Adipocyte (in vitro differentiated cells): ENCODE measurements at regions not wholly inside any gene's neighbourhood (a gene's known extent, or its start where the extent isn't known, plus 50 kb on each side); places are given as distances from the start of the nearest gene placed in this dataset.
A peak's percentile ranks its signal among the peaks of the same experiment; 100 is the strongest.

Experiments used
- DNase-seq: peaks from one replicate; pipeline ENCODE4 v3.0.0-alpha.2; 2015; ENCODE audit warnings: low read depth
- H3K27me3 ChIP-seq: replicated peaks from 2 replicates; pipeline ENCODE4 v1.7.0; 2013; ENCODE audit warnings: mild to moderate bottlenecking, low read length, moderate library complexity; ENCODE audit not compliant: control insufficient read depth, insufficient read depth
- H3K36me3 ChIP-seq: 2 replicates; pipeline ENCODE4 v1.7.0; 2013; ENCODE audit warnings: low read length, mild to moderate bottlenecking, moderate library complexity; ENCODE audit not compliant: control insufficient read depth, insufficient read depth, severe bottlenecking
- H3K4me1 ChIP-seq: 2 replicates; pipeline ENCODE4 v1.7.0; 2013; ENCODE audit warnings: mild to moderate bottlenecking, low read length, moderate library complexity; ENCODE audit not compliant: control insufficient read depth, insufficient read depth
- H3K4me3 ChIP-seq: 2 replicates; pipeline ENCODE4 v1.7.0; 2013; ENCODE audit warnings: mild to moderate bottlenecking, low read length, moderate library complexity
- H3K9ac ChIP-seq: 2 replicates; pipeline ENCODE4 v1.7.0; 2013; ENCODE audit warnings: mild to moderate bottlenecking, low read length, moderate library complexity
- H3K9me3 ChIP-seq: 2 replicates; pipeline ENCODE4 v1.7.0; 2013; ENCODE audit warnings: mild to moderate bottlenecking, low read length, moderate library complexity; ENCODE audit not compliant: control insufficient read depth

DNA sequence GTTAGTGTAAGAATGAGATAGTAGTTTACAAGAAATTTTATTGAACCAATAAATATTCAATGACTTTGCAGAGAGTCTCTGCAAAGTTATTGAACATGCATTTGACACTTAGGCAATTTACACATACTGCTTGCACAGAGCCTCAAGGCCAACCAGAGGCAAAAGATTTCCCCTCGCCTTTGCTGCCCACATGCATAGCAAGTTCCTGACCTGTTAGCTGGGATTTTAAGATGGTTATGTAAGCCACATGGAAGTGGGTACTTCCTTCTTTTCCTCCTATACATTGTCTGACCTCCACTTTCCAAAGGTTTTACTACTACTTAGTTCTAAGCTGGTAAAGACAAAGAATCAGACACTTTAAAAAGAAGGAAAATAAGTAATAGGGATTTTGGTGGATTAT, 430.1 kb upstream of the FRG1 start:
- no peaks in the 10 kb centered on the region for H3K36me3 ChIP-seq
- H3K27me3 ChIP-seq, result no peaks in the 10 kb centered on the region
- H3K4me3 ChIP-seq, result no peak overlapping the region
- H3K4me1 ChIP-seq, result no peaks in the 10 kb centered on the region
- no peak overlapping the region for H3K9ac ChIP-seq
- DNase-seq, result no peak
- no peaks in the 10 kb centered on the region for H3K9me3 ChIP-seq

- no peaks in the 10 kb centered on the region for H3K27me3 ChIP-seq
- no peaks in the 10 kb centered on the region for H3K4me1 ChIP-seq
- no peaks in the 10 kb centered on the region for H3K36me3 ChIP-seq
- H3K9ac ChIP-seq, result no peak overlapping the region
- H3K9me3 ChIP-seq, result no peaks in the 10 kb centered on the region
- no peak overlapping the region for H3K4me3 ChIP-seq
- no peak for DNase-seq
Measured at GRCh38 chr4:189511581-189511980, 429.1 kb upstream of the FRG1 start.

- Histone ChIP-seq H3K27me3 (no peaks in the 10 kb centered on the region), H3K4me3 (no peak overlapping the region), H3K9ac (no peak overlapping the region), H3K4me1 (no peaks in the 10 kb centered on the region), H3K9me3 (no peaks in the 10 kb centered on the region), H3K36me3 (no peaks in the 10 kb centered on the region)
- no peak for DNase-seq
Measured at GRCh38 chr4:189513421-189513820, 427.3 kb upstream of the FRG1 start.

DNA sequence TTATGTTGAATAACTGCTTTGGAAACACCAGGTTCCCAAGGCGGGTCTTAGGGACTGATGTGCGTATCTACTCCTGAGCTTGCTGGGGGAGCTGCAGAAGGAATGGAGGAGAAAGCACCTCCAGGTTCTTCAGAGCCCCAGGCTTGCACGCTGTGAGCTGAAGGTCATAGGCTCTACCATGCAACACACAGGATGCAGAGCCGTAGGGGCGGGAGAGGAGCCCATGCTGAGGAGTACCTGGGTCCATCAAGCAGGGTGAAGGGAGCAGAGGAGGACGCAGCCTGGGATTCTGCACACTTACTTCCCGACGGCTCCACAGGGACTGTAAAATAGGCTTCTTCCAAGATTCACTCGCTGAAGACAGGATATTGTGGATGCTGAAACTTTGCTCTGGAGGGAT, 426.5 kb upstream of the FRG1 start:
- H3K4me3 ChIP-seq, result no peak overlapping the region
- no peaks in the 10 kb centered on the region for H3K4me1 ChIP-seq
- H3K9me3 ChIP-seq, result no peaks in the 10 kb centered on the region

DNA sequence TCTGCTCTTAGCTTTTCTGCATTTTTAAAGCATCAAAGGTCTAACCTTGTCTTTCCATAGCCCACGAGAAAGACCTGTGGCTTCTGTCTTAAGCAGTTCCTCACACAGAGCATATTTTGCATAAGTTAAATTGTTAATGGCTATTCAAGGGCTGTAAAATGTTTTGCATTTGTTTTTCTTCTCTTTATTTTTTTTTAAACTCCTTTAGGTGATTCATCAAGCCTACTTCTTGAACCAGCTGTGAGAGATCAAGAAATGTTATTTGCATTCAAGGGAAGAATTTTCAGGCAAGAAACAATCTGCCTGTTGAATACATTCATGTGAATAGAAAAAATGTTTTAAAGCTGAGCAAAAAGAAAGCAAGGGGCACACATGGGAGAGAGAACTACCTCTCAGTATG, 423.8 kb upstream of the FRG1 start:
- DNase-seq, result no peak
- Histone ChIP-seq H3K4me1 (no peaks in the 10 kb centered on the region), H3K9ac (no peak overlapping the region), H3K9me3 (no peaks in the 10 kb centered on the region), H3K4me3 (no peak overlapping the region), H3K27me3 (no peaks in the 10 kb centered on the region), H3K36me3 (no peaks in the 10 kb centered on the region)

More for the DNA sequence above, 426.5 kb upstream of the FRG1 start:
- Histone ChIP-seq H3K27me3 (no peaks in the 10 kb centered on the region), H3K36me3 (no peaks in the 10 kb centered on the region), H3K9ac (no peak overlapping the region)
- DNase-seq, result no peak

DNA sequence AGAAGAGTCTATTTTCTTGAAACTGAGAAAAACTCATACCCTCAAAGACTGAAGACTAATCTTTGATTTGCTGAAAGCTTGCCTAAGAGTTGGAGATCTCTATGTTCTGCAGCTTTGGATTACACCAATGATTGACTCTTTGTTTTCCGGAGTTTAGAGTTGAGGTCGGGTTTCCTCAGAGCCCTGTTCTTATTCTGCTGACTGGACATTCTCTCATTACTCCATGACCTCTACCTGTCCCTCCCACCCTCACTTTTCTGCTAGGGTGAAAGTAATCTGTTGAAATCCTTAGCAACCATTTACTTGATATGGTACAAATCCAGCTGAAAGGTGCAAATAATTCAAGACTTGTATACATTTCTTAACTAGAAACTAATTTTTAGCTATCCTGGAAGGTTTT, 421.5 kb upstream of the FRG1 start:
- DNase-seq, result no peak
- Histone ChIP-seq H3K4me3 (no peak overlapping the region), H3K36me3 (no peaks in the 10 kb centered on the region), H3K27me3 (no peaks in the 10 kb centered on the region), H3K9ac (no peak overlapping the region), H3K9me3 (peaks cover 7% of the 10 kb centered on the region), H3K4me1 (no peaks in the 10 kb centered on the region)

DNA sequence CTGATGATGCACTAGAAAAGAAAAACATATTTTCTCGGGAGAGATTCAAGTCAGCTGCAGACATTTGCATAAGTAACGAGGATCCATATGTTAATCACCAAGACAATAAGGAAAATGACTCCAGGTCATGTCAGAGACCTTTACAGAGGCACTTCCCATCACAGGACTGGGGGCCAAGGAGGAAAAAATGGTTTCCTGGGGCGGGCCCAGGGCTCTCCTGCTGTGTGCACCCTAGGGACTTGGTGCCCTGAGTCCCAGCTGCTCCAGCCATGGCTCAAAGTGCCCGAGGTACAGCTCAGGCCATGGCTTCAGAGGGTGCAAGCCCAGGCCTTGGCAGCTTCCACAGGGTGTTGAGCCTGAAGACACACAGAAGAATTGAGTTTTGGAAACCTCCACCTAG, 415.4 kb upstream of the FRG1 start:
- no peak for DNase-seq
- Histone ChIP-seq H3K4me3 (no peak overlapping the region), H3K36me3 (no peaks in the 10 kb centered on the region), H3K27me3 (no peaks in the 10 kb centered on the region), H3K4me1 (no peaks in the 10 kb centered on the region), H3K9ac (no peak overlapping the region), H3K9me3 (peaks cover 17% of the 10 kb centered on the region)

GRCh38 chr4:189530848-189531247, 409.8 kb upstream of the FRG1 start:
- DNase-seq, result no peak

GRCh38 chr4:189533603-189534002, 407.1 kb upstream of the FRG1 start:
- no peaks in the 10 kb centered on the region for H3K4me1 ChIP-seq
- peak; percentile 4 for DNase-seq
- H3K9ac ChIP-seq, result no peak overlapping the region
- H3K9me3 ChIP-seq, result peaks cover 36% of the 10 kb centered on the region
- H3K27me3 ChIP-seq, result no peaks in the 10 kb centered on the region
- no peaks in the 10 kb centered on the region for H3K36me3 ChIP-seq
- H3K4me3 ChIP-seq, result no peak overlapping the region

More at GRCh38 chr4:189530848-189531247, 409.8 kb upstream of the FRG1 start:
- no peak overlapping the region for H3K9ac ChIP-seq
- no peaks in the 10 kb centered on the region for H3K27me3 ChIP-seq
- H3K36me3 ChIP-seq, result no peaks in the 10 kb centered on the region
- no peak overlapping the region for H3K4me3 ChIP-seq
- peaks cover 41% of the 10 kb centered on the region for H3K9me3 ChIP-seq
- H3K4me1 ChIP-seq, result no peaks in the 10 kb centered on the region

DNA sequence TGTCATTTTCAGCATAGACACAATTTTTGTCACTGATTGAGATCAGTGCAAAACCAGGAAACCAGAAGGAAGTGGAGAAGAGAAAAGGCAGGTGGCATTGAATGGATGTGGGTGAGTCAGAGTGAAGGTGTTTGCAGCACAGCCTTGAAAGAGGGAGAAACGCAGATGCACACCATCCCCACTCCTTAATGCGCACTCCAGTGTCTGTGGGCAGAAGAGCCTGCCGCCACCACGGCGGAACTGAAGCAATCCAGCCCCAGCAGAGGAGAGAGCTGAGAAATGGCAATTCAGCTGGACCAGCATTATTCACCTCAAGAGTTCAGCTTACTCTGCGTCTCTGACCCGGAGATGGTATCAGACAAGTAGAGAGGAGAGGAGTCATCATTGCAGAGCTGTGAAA, 393.1 kb upstream of the FRG1 start:
- Histone ChIP-seq H3K4me1 (no peaks in the 10 kb centered on the region), H3K4me3 (no peak overlapping the region), H3K27me3 (no peaks in the 10 kb centered on the region), H3K9me3 (peaks cover 4% of the 10 kb centered on the region), H3K36me3 (no peaks in the 10 kb centered on the region), H3K9ac (no peak overlapping the region)
- DNase-seq, result no peak

GRCh38 chr4:189548484-189549125, 392.1 kb upstream of the FRG1 start:
- Histone ChIP-seq H3K9ac (no peak overlapping the region), H3K36me3 (no peaks in the 10 kb centered on the region), H3K9me3 (peaks cover 4% of the 10 kb centered on the region), H3K4me1 (no peaks in the 10 kb centered on the region), H3K27me3 (no peaks in the 10 kb centered on the region), H3K4me3 (no peak overlapping the region)
- no peak for DNase-seq
